H9 (cell line): ENCODE measurements at regions not wholly inside any gene's neighbourhood (a gene's known extent, or its start where the extent isn't known, plus 50 kb on each side); places are given as distances from the start of the nearest gene placed in this dataset.
"Not testable (repeated sequence)": the region's sequence is repeated elsewhere in the genome, so short reads cannot be mapped to it uniquely, and the experiment has no call there.

Source experiments
- DNase-seq: peaks from one replicate; pipeline ENCODE4 v3.0.0-alpha.2; 2017
- H2AFZ ChIP-seq: one replicate; pipeline ENCODE4 v1.6.1; 2013; ENCODE audit warnings: mild to moderate bottlenecking, low read length, control low read depth, moderate library complexity
- H2AK5ac ChIP-seq: 2 replicates; pipeline ENCODE4 v1.6.1; 2013; ENCODE audit warnings: low read length, control low read depth, mixed read lengths; ENCODE audit not compliant: insufficient read length
- H2BK120ac ChIP-seq: one replicate; pipeline ENCODE4 v1.6.1; 2013; ENCODE audit warnings: low read depth, mild to moderate bottlenecking, low read length, control low read depth, inconsistent platforms; ENCODE audit not compliant: poor library complexity, severe bottlenecking
- H2BK12ac ChIP-seq: 2 replicates; pipeline ENCODE4 v1.6.1; 2013; ENCODE audit warnings: low read length, control low read depth, mixed read lengths, low read depth; ENCODE audit not compliant: insufficient read length
- H2BK15ac ChIP-seq: 2 replicates; pipeline ENCODE4 v1.6.1; 2013; ENCODE audit warnings: low read depth, low read length, control low read depth
- H2BK20ac ChIP-seq: one replicate; pipeline ENCODE4 v1.6.1; 2013; ENCODE audit warnings: low read depth, mild to moderate bottlenecking, low read length, control low read depth, inconsistent platforms; ENCODE audit not compliant: poor library complexity, severe bottlenecking
- H2BK5ac ChIP-seq: 2 replicates; pipeline ENCODE4 v1.6.1; 2013; ENCODE audit warnings: low read length, control low read depth, mixed read lengths; ENCODE audit not compliant: insufficient read length
- H3K14ac ChIP-seq: 2 replicates; pipeline ENCODE4 v1.6.1; 2013; ENCODE audit warnings: low read length, control low read depth; ENCODE audit not compliant: insufficient read depth
- H3K18ac ChIP-seq: 2 replicates; pipeline ENCODE4 v1.6.1; 2013; ENCODE audit warnings: low read depth, mild to moderate bottlenecking, mixed read lengths, low read length, control low read depth; ENCODE audit not compliant: insufficient read length
- H3K23ac ChIP-seq: 2 replicates; pipeline ENCODE4 v1.6.1; 2013; ENCODE audit warnings: low read length, control low read depth, mixed read lengths, low read depth; ENCODE audit not compliant: insufficient read length
- H3K23me2 ChIP-seq: 2 replicates; pipeline ENCODE4 v1.6.1; 2013; ENCODE audit warnings: low read depth, mild to moderate bottlenecking, mixed read lengths, low read length, control low read depth; ENCODE audit not compliant: insufficient read length, poor library complexity, severe bottlenecking
- H3K27ac ChIP-seq: 2 replicates; pipeline ENCODE4 v1.5.1; 2013; ENCODE audit warnings: low read length, control low read depth, mixed read lengths, low read depth; ENCODE audit not compliant: insufficient read length
- H3K27me3 ChIP-seq: 2 replicates; pipeline ENCODE4 v1.6.1; 2013; ENCODE audit warnings: low read length, control low read depth, inconsistent platforms; ENCODE audit not compliant: insufficient read depth
- H3K4ac ChIP-seq: 2 replicates; pipeline ENCODE4 v1.6.1; 2013; ENCODE audit warnings: low read depth, mild to moderate bottlenecking, control low read depth, inconsistent platforms, low read length, moderate library complexity
- H3K4me1 ChIP-seq: 2 replicates; pipeline ENCODE4 v1.6.1; 2013; ENCODE audit warnings: low read length, control low read depth, inconsistent platforms; ENCODE audit not compliant: insufficient read depth
- H3K4me2 ChIP-seq: 2 replicates; pipeline ENCODE4 v1.6.1; 2013; ENCODE audit warnings: low read length, control low read depth, mixed read lengths; ENCODE audit not compliant: insufficient read length, insufficient read depth
- H3K56ac ChIP-seq: 2 replicates; pipeline ENCODE4 v1.6.1; 2013; ENCODE audit warnings: low read depth, mild to moderate bottlenecking, mixed read lengths, low read length, control low read depth; ENCODE audit not compliant: insufficient read length
- H3K79me1 ChIP-seq: 2 replicates; pipeline ENCODE4 v1.6.1; 2013; ENCODE audit warnings: low read depth, mild to moderate bottlenecking, moderate library complexity, low read length, control low read depth, inconsistent platforms; ENCODE audit not compliant: insufficient read depth, poor library complexity, severe bottlenecking
- H3K79me2 ChIP-seq: 2 replicates; pipeline ENCODE4 v1.6.1; 2013; ENCODE audit warnings: low read length, control low read depth, inconsistent platforms; ENCODE audit not compliant: insufficient read depth
- H3K9ac ChIP-seq: 2 replicates; pipeline ENCODE4 v1.6.1; 2013; ENCODE audit warnings: low read length, control low read depth, mixed read lengths; ENCODE audit not compliant: insufficient read length; ENCODE audit errors: extremely low read depth
- H3K9me3 ChIP-seq: one replicate; pipeline ENCODE4 v1.6.1; 2013; ENCODE audit warnings: low read depth, low read length, inconsistent platforms; ENCODE audit not compliant: control insufficient read depth
- H3T11ph ChIP-seq: one replicate; pipeline ENCODE4 v1.6.1; 2013; ENCODE audit warnings: mild to moderate bottlenecking, low read length, control low read depth, inconsistent platforms
- H4K20me1 ChIP-seq: one replicate; pipeline ENCODE4 v1.6.1; 2013; ENCODE audit not compliant: control insufficient read depth, insufficient read length, insufficient read depth
- H4K5ac ChIP-seq: 2 replicates; pipeline ENCODE4 v1.6.1; 2013; ENCODE audit warnings: low read depth, mild to moderate bottlenecking, mixed read lengths, low read length, control low read depth; ENCODE audit not compliant: insufficient read length
- H4K8ac ChIP-seq: replicated peaks from 2 replicates; pipeline ENCODE4 v1.6.1; 2013; ENCODE audit warnings: low read length, control low read depth, mixed read lengths, low read depth; ENCODE audit not compliant: insufficient read length
- H4K91ac ChIP-seq: 2 replicates; pipeline ENCODE4 v1.6.1; 2013; ENCODE audit warnings: low read depth, mild to moderate bottlenecking, moderate library complexity, mixed read lengths, low read length, control low read depth; ENCODE audit not compliant: insufficient read length
- H3K27ac Mint-ChIP-seq, 3 experiments: 2 replicates in 2 of 3; 3 replicates in 1 of 3; pipeline ENCODE4 v1.8.0; 2020 to 2021; ENCODE audit warnings: mixed read lengths in 3 of 3, mild to moderate bottlenecking in 1 of 3, moderate library complexity in 1 of 3
- H3K27me3 Mint-ChIP-seq: 2 replicates; pipeline ENCODE4 v1.8.0; 2021; ENCODE audit warnings: low read depth, mild to moderate bottlenecking, moderate library complexity, mixed read lengths
- H3K36me3 Mint-ChIP-seq, 3 experiments: 2 replicates in 2 of 3; 3 replicates in 1 of 3; pipeline ENCODE4 v1.8.0; 2020 to 2021; ENCODE audit warnings: low read depth in 3 of 3, mixed read lengths in 3 of 3; ENCODE audit not compliant: insufficient read depth in 1 of 3
- H3K4me1 Mint-ChIP-seq, 2 experiments: 2 replicates each; pipeline ENCODE4 v1.8.0; 2020; ENCODE audit warnings: mixed read lengths in 2 of 2
- H3K4me3 Mint-ChIP-seq, 2 experiments: 2 replicates in 1 of 2; 3 replicates in 1 of 2; pipeline ENCODE4 v1.8.0; 2020 to 2021; ENCODE audit warnings: mild to moderate bottlenecking in 2 of 2, mixed read lengths in 2 of 2, moderate library complexity in 1 of 2
- H3K9me3 Mint-ChIP-seq, 2 experiments: 2 replicates in 1 of 2; 3 replicates in 1 of 2; pipeline ENCODE4 v1.8.0; 2020; ENCODE audit warnings: mild to moderate bottlenecking in 2 of 2, mixed read lengths in 2 of 2, moderate library complexity in 1 of 2
- WGBS: extraction: QIAGEN DNeasy Blood & Tissue Kit; methylation state at CpG from one replicate; pipeline ENCODE4 v1.1.7; 2013; ENCODE audit warnings: missing lambda C conversion rate, low lambda C conversion rate, mixed read lengths; ENCODE audit not compliant: insufficient read length; ENCODE audit errors: extremely low coverage; 5-methylcytosine and 5-hydroxymethylcytosine counted together

- H3K79me2 ChIP-seq, H4K91ac ChIP-seq, H3K9ac ChIP-seq, H3K4me3 Mint-ChIP-seq, H4K8ac ChIP-seq, H2AFZ ChIP-seq, H3K4me1 ChIP-seq, H3T11ph ChIP-seq, H3K14ac ChIP-seq, H2BK12ac ChIP-seq, H2BK15ac ChIP-seq, H3K9me3 ChIP-seq, H3K36me3 Mint-ChIP-seq, DNase-seq, H4K5ac ChIP-seq, H3K23me2 ChIP-seq, H3K27me3 ChIP-seq, H3K18ac ChIP-seq, H2BK20ac ChIP-seq, H3K23ac ChIP-seq, H3K56ac ChIP-seq, H2BK120ac ChIP-seq, H3K4me1 Mint-ChIP-seq, H3K4me2 ChIP-seq, H3K27ac ChIP-seq, H2AK5ac ChIP-seq, H2BK5ac ChIP-seq, H4K20me1 ChIP-seq, H3K27ac Mint-ChIP-seq, H3K4ac ChIP-seq, H3K27me3 Mint-ChIP-seq, H3K79me1 ChIP-seq: not testable (repeated sequence)
- peaks cover 11 to 24% of the 10 kb centered on the region in 2 experiments for H3K9me3 Mint-ChIP-seq
- WGBS: no CpG with 5 or more reads among the region's 57 CpGs
Measured at GRCh38 chr21:9813894-9814814, 707.2 kb upstream of the TPTE start.

- not testable (repeated sequence) for H2BK120ac ChIP-seq, H3K36me3 Mint-ChIP-seq, H3K4me3 Mint-ChIP-seq, H3K4me1 ChIP-seq, H4K5ac ChIP-seq, H2BK15ac ChIP-seq, H4K20me1 ChIP-seq, H3K14ac ChIP-seq, H3K23me2 ChIP-seq, H3K4ac ChIP-seq, DNase-seq, H2AK5ac ChIP-seq, H4K91ac ChIP-seq, H3K9me3 ChIP-seq, H3K27me3 ChIP-seq, H3K27ac Mint-ChIP-seq, H2AFZ ChIP-seq, H3K23ac ChIP-seq, H3K79me1 ChIP-seq, H3K79me2 ChIP-seq, H3K27ac ChIP-seq, H2BK5ac ChIP-seq, H3T11ph ChIP-seq, H3K18ac ChIP-seq, H3K27me3 Mint-ChIP-seq, H2BK12ac ChIP-seq, H3K4me1 Mint-ChIP-seq, H4K8ac ChIP-seq, H3K9ac ChIP-seq, H3K56ac ChIP-seq, H3K4me2 ChIP-seq, H2BK20ac ChIP-seq
- WGBS: no CpG with 5 or more reads among the region's 43 CpGs
- peaks cover 12 to 25% of the 10 kb centered on the region in 2 experiments for H3K9me3 Mint-ChIP-seq
Measured at GRCh38 chr21:9815181-9815789, 706.1 kb upstream of the TPTE start.
